ENCODE measurements at regions not wholly inside any gene's neighbourhood (a gene's known extent, or its start where the extent isn't known, plus 50 kb on each side); places are given as distances from the start of the nearest gene placed in this dataset.

- TF ChIP-seq EZH2 (IDR thresholded peaks at IDR 0.05; ENCODE audit: borderline replicate concordance, low read length), result no peak
- no peak for TF ChIP-seq CTCF (IDR thresholded peaks at IDR 0.05; ENCODE audit: low read length)
Measured at GRCh38 chr18:59764281-59764680, 67.1 kb upstream of the CCBE1 start.
